NCI-H2107 treated with DMSO at 0.1 percent for 48 hours (cell line): ENCODE measurements at regions not wholly inside any gene's neighbourhood (a gene's known extent, or its start where the extent isn't known, plus 50 kb on each side); places are given as distances from the start of the nearest gene placed in this dataset.
A peak's percentile ranks its signal among the peaks of the same experiment; 100 is the strongest.

ENCODE experiments used
- DNase-seq: peaks from one replicate; lab custom pipeline; 2025; ENCODE audit not compliant: unreplicated experiment; lab: John Stamatoyannopoulos, UW

DNA sequence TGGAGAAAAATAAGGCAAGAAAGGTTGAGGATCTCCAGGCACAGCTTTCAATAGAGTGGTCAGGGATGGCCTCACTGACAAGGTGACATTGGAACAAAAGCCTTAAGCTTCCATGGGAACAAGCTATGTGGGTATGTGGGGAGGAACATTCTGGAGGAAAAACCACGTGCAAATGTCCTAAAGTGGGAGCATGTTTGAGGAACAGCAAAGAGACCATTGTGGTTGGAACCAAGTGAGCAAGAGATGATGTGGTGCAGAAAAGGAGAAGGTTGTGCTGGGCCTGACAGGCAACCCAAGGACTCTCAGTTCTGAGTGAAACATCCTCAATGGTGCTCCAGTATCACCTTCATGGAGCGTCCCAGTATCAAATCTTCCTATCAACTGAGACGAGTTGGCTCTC lies 184.0 kb downstream of the CAND1 start:
- DNase-seq: no peak

DNA sequence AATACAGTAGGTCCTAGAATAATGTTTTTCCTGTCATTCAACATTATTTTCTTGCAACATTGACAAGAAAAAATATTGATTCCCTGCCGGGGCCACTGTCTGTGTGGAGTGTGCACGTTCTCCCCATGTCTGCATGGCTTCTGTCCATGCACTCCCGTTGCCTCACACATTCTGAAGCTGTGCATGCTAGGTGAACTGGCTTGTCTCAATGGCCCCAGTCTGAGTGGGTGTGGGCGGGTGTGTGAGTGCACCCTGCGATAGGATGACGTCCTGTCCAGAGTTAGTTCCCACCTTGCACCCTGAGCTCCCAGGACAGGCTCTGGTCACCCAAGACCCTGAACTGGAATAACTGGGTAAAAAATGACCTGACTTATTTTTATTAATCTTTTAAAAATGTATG lies 186.1 kb downstream of the CAND1 start:
- no peak for DNase-seq

DNA sequence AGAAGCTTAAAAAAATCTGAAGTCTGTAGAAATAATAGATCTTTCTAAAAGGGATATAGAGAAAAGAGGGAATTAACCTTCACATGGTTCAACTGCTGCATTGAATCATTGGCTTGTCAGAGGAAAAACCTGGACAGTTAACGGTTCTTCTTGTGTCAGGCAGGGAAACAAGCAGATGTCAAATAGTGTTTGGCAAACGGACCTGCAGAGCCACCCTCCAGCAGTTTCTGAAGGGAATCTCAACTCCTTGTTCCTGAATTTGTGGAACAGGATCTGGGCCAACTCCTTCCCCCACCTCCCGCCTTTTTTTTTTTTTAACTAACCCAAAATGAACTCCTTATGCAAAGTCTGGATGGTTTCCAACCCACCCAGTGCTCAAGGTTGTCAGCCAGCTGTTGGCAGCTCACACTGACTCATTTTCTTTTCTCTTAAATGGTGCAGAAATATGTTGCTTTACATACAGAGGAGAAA lies 187.3 kb downstream of the CAND1 start:
- DNase-seq: no peak

DNA sequence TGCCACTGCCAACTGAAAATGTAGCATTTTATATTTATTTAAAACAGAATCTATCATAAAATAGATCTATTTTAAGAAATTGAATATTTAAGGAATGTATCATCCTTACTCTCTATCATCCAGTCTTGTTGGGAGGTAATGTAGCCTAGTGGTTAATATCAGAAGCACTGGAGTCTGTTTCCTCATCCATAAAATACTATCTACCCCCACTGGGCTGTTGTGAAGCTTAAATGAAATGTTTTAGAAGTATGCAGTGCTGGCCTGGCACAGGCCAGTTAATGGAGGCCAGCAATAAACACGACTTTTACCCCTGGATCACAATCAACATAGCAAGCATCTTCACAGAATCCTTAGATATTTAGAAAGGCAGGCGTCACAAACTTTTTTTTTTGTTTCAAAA lies 188.0 kb downstream of the CAND1 start:
- no peak for DNase-seq

DNA sequence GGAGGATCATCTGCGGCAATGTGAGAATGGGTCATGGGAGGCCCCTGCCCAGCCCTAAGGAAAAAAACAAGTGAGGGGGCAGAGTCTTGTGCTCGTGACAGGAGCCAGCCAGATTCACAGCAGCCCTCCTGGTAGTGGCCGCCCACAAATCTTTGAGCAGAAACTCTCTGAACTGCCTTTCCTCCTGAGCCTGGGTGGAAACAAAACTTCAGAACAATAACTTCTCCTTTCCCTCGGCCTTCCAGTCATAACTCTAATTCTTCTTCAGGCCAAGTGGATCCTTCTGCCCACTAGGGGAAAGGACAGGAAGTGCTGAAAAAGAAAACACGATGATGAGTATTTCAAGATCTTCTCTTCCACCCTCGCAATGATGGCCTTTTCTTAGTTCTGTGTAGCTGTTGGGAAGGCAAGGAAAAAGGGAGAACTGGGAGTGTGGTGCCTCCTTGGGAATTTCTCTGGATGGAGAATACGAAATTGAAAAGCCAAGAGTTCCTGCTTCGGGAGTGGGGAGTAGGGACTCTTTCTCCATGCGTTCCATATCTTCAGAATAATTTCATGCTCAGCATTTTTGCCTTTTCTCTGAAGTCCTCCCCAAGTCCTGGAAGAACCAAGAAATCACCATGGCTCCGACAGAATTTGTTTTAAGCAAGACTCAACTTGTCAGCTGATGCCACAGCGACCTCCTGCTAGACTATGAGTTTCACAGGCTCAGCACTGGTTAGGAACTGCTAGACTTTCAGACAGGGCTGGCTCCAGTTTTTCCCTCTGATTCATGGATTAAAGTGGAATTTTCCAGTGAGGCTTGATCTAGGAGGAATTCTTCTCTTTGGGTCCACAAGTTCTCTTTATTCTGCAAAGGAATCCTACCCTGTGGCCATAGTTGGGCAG lies 188.9 kb downstream of the CAND1 start:
- no peak for DNase-seq

DNA sequence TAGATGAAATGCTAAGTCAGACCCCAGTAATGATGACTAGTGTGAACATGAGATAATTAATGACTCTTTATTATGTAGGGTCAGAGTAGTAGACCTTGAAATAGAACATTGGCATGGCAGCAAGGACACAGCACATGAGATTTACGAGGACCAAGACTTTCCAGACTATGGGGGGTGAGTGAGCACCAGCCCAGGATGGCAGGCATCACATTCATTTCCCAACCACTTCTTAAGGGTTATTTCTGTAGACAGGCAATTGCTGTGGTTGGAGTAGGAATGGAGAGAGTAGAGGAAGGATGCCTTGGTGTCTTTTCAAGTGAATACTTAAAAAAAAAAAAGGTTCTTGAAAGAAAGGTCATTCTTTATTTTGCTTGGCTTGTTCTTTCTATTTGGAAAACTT lies 189.4 kb upstream of the DYRK2 start:
- DNase-seq: no peak

DNA sequence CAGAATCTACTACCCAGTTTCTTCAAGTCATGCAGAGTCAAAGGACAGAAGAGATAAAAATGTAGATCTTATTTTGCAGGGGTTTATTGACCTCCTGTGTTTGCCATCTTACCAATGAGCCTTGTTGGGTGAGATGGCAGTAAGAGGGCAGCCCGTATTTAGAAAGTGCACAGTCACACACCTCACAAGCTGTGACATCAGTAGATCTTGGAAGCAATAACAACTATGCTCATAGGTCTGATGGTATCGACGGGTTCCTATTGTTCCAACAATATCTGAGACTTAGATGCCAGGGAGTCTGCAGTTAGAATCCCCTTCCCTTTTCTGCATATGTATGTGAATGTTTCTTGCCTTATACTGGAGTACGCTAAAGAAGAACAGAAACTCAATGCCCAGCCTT lies 189.0 kb upstream of the DYRK2 start:
- DNase-seq: no peak

DNA sequence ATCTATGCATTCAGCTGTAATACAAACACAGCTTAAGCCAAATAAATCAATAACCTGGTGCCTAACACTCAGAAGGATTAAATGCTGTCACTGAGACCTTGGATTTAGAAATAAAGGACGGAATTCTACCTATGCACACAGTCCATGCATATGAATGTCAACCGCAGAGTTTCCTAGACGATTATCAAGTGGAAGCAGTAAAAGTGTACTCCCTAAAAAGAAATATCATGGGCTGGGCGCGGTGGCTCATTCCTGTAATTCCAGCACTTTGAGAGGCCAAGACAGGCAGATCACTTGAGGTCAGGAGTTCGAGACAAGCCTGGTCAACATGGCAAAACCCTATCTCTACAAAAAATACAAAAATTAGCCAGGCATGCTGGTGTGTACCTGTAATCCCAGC lies 188.2 kb upstream of the DYRK2 start:
- DNase-seq: no peak

DNA sequence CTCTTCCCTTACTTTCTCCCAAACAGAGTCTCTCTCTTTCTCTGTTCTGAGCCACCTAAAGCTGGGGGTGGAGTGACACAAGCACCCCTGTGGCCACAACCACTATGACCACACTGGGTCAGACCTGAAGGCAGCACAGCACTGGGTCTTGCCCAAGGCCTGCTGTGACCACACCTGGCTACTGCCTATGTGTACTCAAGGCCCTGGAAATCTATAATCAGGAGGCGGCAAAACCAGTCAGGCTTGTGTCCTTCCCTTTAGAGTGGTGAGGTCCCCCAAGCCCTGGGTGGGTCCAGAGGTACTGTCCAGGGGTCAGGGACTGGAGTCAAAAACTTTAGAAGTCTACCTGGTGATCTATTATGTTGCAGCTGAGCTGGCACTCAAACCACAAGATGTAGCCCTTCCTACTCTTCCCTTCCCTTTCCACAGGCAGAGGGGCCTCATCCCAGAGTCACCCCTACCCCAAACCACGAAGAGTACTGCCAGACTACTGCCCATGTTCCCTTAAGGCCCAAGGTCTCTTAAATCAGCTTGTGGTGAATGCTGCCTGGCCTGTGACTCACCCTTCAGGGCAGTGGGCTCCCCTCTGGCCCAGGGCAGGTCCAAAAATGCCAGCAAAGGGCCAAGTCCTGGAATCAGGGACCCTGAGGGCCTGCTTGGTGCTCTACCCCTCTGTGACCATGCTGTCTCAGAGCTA lies 179.8 kb upstream of the DYRK2 start:
- DNase-seq: no peak

DNA sequence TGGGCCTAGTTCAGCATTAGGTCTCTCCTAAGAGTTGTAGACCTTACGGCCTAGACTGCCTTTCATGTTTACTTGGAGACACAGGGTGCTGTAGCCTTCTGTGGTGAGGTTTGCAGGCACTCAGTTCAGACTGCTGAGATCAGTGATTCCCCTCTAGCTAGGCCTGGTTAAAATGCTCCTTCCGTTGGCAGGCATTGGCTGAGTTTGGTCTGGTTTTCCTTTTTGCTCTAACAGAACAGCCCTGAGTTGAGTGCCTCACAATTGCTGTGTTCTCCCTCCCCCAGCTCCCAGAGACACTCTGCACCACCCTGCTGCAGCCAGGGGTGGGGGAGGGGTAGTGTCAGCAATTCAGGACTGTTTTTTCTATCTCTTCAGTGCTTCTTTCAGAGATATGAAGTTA lies 178.9 kb upstream of the DYRK2 start:
- DNase-seq: no peak

DNA sequence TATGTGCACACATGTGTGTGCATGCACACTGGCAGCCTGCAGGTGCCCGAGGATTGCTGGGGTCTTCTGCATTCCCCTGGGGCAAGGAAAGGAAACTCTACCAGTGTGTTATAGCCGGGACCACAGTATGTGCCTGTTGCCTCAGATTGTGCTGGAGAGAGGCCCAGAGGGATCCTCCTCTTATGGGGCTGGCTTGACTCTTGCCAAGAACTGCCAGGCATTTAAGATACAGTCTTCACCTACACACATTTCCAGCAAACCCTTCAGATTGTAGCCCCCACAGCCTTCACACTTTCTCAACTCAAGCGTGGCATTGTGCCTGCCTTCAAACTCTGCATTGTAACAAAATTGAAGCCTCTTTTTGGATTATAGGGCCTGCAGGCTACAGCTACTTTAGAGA lies 176.7 kb upstream of the DYRK2 start:
- no peak for DNase-seq

DNA sequence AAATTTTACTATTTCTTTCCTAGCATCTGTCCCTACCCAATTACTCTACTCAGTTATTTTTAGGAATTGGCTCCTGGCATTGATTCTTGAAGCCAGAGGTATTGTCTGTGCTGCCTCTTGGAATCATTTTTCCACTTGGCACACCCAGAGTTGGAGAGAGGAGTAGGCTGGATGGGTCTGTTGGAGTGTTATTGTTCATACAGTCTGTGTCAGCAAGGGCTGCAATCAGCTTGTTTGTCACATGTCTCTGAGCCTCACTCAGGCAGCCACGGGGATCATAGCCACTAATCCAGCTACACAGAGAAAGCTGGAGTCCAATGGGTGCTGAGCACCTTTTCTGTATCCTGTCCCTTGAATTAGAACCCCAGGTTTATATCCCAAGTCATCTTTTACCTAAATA lies 176.0 kb upstream of the DYRK2 start:
- DNase-seq: peak; percentile 75

DNA sequence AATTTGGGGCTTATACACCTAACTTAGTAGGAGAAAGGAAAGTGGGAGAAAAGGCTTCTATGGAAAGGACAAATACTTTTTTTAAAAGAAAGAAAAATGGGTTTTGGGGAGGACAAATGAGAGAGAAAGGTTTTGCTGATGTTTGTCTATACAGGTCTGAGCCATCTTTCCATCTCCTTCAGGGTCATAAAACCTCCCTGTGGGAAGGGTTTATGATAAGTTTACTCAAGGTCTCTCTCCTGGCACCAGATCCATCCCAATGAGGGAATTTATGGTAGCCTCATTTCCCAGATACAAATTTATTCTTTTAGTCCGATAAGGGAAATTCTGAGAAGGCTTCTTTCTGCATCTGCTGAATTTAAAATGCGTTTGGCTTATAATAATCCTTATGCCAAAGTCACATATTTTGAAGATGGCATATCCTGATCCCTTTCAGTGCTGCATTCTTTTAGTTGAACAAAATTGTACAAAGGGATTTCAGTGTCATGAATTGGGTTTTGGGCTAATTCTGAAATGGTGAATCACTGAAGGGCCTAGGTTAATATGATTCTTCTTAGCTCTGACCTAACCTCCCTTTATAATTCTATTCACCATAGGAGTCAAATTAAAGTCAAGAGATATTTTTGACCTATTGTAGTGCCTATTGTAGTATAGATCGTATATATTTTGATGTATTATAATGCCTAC lies 173.5 kb upstream of the DYRK2 start:
- DNase-seq: no peak

DNA sequence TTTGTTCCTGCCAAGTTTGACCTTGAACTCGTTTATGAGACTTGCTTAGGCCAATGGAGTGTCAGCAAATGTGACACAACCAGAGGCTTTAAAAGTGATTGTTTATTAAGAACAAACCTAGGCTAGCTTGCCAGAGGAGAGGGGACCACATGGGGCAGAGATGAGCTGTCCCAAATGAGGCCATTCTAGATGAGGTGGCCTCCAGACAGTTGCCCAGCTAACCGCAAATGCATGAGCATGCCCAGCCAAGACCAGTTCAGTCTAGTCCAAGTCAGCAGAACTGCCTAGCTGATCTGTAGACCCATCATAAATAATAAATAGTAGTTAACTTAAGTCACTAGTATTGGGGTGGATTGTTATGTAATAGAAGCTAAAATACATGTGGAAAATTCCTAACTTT lies 172.8 kb upstream of the DYRK2 start:
- no peak for DNase-seq

DNA sequence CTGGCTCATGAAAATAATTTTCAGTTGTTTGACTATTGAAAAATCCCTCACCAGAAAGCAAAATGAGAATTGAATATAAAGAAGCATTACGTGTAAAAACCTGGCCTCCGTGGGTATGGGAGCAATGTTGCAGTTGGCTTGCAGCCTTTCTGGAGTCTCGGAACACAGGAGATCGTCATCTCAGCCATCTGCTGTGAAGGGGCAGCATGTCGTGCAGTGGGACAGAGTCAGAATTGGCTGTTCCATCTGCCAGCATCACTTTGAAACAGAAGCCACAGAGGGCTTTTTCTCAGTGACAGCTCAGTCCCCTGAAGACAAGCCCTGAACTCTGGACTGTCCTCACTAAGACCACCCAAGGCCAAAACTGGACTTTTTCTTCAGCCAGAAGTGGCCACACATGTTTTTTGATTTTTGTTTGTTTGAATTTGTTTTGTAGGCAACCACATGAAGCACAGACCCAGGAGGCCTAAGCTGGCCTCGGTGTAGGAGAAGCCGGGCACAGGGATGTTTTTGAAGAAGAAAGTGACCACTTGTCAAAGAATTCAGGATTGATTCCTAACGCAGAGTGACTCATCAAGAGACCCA lies 170.8 kb upstream of the DYRK2 start:
- DNase-seq: no peak

DNA sequence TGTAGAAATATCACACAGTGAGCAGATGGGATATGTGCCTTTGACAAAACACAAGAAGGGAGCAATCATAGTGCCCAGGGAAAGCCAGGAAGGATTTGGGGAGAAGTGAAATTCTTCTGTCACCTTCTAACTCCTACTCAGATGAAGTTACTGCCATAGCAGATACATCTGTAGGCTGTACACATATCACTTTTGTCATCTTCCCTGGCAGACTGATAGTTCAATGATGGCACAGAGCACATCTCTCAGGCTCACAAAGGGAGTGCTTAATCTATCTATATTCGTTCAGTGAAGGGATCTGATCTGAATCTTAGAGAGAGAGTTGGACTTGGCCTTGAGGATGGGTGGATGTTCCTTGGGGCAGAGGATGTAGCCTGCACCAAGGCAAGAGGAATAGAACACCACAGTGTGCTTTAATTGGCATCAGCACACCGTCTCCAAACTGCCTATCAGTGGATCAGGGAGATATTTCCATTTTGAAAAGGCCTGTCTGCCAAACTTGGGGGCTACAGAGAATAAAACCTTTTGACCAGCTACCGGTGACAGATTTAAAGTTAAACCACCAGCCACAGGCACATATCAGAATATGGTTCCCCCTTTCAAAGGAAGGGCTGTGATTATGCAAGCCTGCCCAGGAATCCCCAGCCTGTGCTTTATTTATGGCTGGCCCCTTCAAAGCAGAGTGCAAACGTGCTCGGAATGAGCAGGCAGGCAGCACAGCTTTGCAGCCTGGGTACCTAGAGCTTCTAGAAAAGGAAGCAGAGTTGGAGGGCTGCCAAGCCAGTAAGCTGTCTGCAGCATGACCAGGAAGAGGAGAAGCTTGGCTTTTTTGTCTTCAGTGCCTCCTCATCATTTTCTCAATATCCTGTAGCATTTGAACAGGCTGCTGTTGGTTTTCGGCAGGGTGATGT lies 165.5 kb upstream of the DYRK2 start:
- DNase-seq: peak; percentile 16

DNA sequence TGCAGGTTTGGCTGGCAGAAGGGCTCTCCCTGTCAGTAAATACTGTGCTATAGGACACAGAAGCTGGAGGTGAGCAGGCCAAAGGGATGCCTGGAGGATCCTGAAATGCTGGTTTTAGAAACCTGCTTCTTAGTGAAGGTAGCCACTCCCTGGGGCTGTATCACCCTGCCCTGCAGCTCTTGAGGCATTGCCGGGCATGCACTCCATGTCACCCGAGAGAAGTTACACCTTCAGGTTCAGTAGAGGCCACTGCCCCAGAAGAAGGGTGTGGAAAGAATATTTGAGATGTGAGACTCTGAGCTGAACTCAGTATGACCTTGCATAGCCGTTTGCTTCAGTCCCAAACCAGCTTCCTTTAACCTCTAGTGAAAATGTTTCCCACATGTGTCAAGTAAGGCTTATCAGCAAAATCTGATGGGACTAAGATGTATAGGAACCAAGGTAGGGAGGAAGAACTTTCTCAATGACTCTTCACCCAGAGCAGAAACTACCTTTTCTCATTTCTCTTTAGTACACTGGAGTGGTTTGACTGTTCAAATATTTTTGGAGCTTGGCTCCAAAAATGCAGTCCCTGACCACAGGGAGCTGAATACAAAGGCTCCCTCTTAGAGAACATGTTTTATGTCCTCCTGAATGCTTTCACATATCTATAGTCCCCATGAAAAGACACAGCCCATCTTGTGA lies 164.5 kb upstream of the DYRK2 start:
- DNase-seq: no peak

DNA sequence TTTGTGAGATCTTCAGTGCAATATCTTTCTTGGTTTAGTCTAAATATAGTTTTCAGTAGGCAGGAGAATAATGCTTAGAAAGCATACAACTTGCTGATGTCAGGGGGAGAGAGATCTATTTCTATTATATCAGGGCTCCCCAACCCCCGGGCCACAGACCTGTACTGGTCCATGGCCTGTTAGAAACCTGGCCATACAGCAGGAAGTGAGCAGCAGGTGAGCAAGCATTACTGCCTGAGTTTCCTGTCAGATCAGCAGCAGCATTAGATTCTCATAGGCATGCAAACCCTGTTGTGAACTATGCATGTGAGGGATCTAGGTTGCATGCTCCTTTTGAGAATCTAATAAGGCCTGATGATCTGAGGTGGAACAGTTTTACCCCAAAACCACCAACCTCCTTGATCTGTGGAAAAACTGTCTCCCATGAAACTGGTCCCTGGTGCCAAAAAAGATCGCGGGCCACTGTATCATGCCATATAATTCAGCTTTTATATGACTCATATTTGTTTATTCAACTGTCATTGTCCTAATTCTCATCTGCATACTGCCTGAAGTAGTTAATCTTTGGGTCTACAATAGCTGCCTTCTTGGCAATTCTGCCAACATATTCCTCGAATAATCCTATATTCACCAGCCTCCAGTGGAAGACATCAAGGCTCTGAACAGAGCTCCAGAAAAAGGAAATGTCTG lies 163.6 kb upstream of the DYRK2 start:
- no peak for DNase-seq

DNA sequence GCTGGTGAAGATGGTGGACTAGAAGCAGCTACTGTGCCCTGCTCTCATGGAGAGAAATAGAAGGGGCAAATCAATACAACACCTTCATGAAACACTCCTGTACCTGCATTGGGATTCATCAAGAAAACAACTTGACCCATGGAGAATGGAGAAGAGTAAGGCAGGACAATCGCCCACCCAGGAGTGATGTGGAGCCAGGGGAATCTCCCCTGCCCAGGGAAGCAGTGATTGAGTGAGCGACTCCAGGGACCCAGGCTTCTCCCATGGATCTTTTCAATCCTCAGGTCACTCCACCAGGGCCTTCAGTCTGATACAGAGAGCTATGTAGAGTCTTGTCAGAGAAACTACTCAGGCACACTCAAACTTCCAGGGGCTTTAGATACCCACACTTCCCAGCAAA lies 161.9 kb upstream of the DYRK2 start:
- no peak for DNase-seq
